MCF 10A (cell line): ENCODE measurements at regions not wholly inside any gene's neighbourhood (a gene's known extent, or its start where the extent isn't known, plus 50 kb on each side); places are given as distances from the start of the nearest gene placed in this dataset.
"Not testable (repeated sequence)": the region's sequence is repeated elsewhere in the genome, so short reads cannot be mapped to it uniquely, and the experiment has no call there.

ENCODE experiments used
- BruUV-seq: library from RNA; stranded (reverse); fragments of 400-500 nt; replicated peaks from 2 replicates; lab custom pipeline; 2021; lab: Mats Ljungman, UMichigan
- CTCF ChIA-PET: fragments of 300-600 bp; sonication (Branson Sonifier 250); formaldehyde crosslinking; extraction: SDS; loops from one replicate; lab custom pipeline; 2021; ENCODE audit warnings: antibody characterized with exemption, inconsistent platforms; lab: Yijun Ruan, JAX
- POLR2A ChIA-PET: fragments of 300-600, 350-650 bp; sonication (Branson Sonifier 250); formaldehyde crosslinking; extraction: SDS; loops from one replicate; lab custom pipeline; 2020; ENCODE audit warnings: antibody characterized with exemption, inconsistent platforms; lab: Yijun Ruan, JAX
- DNase-seq: peaks from one replicate; pipeline ENCODE4 v3.0.0-alpha.2; 2018; ENCODE audit not compliant: unreplicated experiment
- H3K27ac Mint-ChIP-seq: one replicate; pipeline ENCODE4 v1.8.0; 2022; ENCODE audit warnings: mild to moderate bottlenecking, low read depth, mixed read lengths; ENCODE audit not compliant: unreplicated experiment
- H3K27me3 Mint-ChIP-seq: one replicate; pipeline ENCODE4 v1.8.0; 2022; ENCODE audit warnings: mixed read lengths; ENCODE audit not compliant: insufficient read depth, unreplicated experiment
- H3K36me3 Mint-ChIP-seq: one replicate; pipeline ENCODE4 v1.8.0; 2022; ENCODE audit warnings: mild to moderate bottlenecking, moderate library complexity, mixed read lengths; ENCODE audit not compliant: insufficient read depth, unreplicated experiment
- H3K4me1 Mint-ChIP-seq: one replicate; pipeline ENCODE4 v1.8.0; 2022; ENCODE audit warnings: mixed read lengths; ENCODE audit not compliant: insufficient read depth, unreplicated experiment
- H3K4me3 Mint-ChIP-seq: one replicate; pipeline ENCODE4 v1.8.0; 2022; ENCODE audit warnings: mild to moderate bottlenecking, moderate library complexity, mixed read lengths; ENCODE audit not compliant: unreplicated experiment
- H3K9me3 Mint-ChIP-seq: one replicate; pipeline ENCODE4 v1.8.0; 2022; ENCODE audit warnings: mixed read lengths; ENCODE audit not compliant: unreplicated experiment
- CTCF ChIP-seq: fragments of 200-600 bp; IDR thresholded peaks from one replicate; pipeline ENCODE4 v1.8.0; 2022; ENCODE audit warnings: antibody characterized with exemption, mild to moderate bottlenecking; ENCODE audit not compliant: unreplicated experiment
- intact Hi-C: fragments of 100-400 bp; cut with micrococcal nuclease; formaldehyde crosslinking; loops from 2 replicates; pipeline ENCODE4 v1.14.1; 2022

- CTCF ChIA-PET, result no interaction called here
- POLR2A ChIA-PET, result no interaction called here
- no peak overlapping the region for H3K4me3 Mint-ChIP-seq
- no peaks in the 10 kb centered on the region for H3K36me3 Mint-ChIP-seq
- no peaks in the 10 kb centered on the region for H3K9me3 Mint-ChIP-seq
- DNase-seq, result peak; percentile 34
- peaks cover 13% of the 10 kb centered on the region for H3K4me1 Mint-ChIP-seq
- no peaks in the 10 kb centered on the region for H3K27me3 Mint-ChIP-seq
- intact Hi-C loops, result no loop called here
- BruUV-seq, result no TSS peak
- no peak overlapping the region for H3K27ac Mint-ChIP-seq
- no peak for TF ChIP-seq CTCF
These were observed 108.3 kb downstream of the SPP2 start for GRCh38 chr2:234158812-234159211.

DNA sequence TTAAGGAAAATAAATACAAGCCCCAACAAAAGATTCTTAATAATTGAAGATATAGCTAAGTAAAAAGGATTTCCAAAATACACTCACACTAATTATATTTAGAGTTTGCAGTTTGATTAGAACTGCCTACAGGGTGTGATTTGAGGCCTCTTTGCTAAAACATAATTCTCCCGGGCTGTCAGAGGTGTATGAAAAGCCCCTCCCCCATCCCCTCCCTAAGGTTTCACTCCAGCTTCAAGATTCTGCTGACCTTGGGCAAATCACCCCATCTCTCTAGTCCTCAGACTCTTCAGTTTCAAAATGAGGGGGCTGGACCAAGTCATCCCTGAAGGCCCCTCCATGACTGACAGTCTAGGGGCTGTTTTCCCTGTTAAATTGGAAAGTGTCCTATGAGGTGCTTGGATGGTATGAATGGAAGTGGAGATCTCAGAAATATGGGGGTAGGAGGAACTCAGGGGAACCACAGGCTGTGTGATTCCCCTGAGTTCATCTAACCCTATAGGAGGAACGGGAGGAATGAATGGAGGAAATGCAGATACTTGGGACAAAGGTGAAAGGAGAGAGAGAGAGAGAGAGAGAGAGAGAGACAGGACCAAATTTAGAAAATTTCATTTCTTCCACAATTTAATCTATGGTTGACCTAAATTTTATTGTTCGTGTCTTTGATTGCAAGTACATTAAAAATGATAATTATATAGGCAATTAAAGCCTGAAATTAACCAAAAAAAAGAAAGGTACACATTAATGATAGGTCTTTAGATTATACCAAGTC, 107.5 kb downstream of the SPP2 start:
- CTCF ChIA-PET, result no interaction called here
- H3K27me3 Mint-ChIP-seq, result no peaks in the 10 kb centered on the region
- intact Hi-C loops, result no loop called here
- no TSS peak for BruUV-seq
- no peaks in the 10 kb centered on the region for H3K36me3 Mint-ChIP-seq
- peaks cover 11% of the 10 kb centered on the region for H3K4me1 Mint-ChIP-seq
- POLR2A ChIA-PET, result no interaction called here
- H3K27ac Mint-ChIP-seq, result no peak overlapping the region
- peaks cover 8% of the 10 kb centered on the region for H3K9me3 Mint-ChIP-seq
- no peak for DNase-seq
- H3K4me3 Mint-ChIP-seq, result no peak overlapping the region
- TF ChIP-seq CTCF, result no peak

GRCh38 chr2:234156326-234156725, 105.8 kb downstream of the SPP2 start:
- Mint-ChIP-seq H3K4me3 (no peak overlapping the region), H3K27me3 (no peaks in the 10 kb centered on the region)

GRCh38 chr2:234152835-234153234, 102.3 kb downstream of the SPP2 start:
- DNase-seq, H3K4me1 Mint-ChIP-seq, H3K36me3 Mint-ChIP-seq, POLR2A ChIA-PET, intact Hi-C loops, H3K27me3 Mint-ChIP-seq, BruUV-seq, H3K27ac Mint-ChIP-seq, H3K9me3 Mint-ChIP-seq, H3K4me3 Mint-ChIP-seq, CTCF ChIA-PET: not testable (repeated sequence)

More at GRCh38 chr2:234156326-234156725, 105.8 kb downstream of the SPP2 start:
- no peak for TF ChIP-seq CTCF
- H3K27ac Mint-ChIP-seq, result no peak overlapping the region
- intact Hi-C loops, result no loop called here
- H3K9me3 Mint-ChIP-seq, result peaks cover 8% of the 10 kb centered on the region
- peaks cover 6% of the 10 kb centered on the region for H3K4me1 Mint-ChIP-seq
- BruUV-seq, result no TSS peak
- ChIA-PET CTCF (interaction anchor here (1.3 kb wide), 1 partner anchor 10 kb away, joined by 4 read pairs; no protein-coding TSS in a partner anchor), POLR2A (no interaction called here)
- no peaks in the 10 kb centered on the region for H3K36me3 Mint-ChIP-seq
- DNase-seq, result no peak
